H9 (cell line): ENCODE measurements at regions not wholly inside any gene's neighbourhood (a gene's known extent, or its start where the extent isn't known, plus 50 kb on each side); places are given as distances from the start of the nearest gene placed in this dataset.
"Not testable (repeated sequence)": the region's sequence is repeated elsewhere in the genome, so short reads cannot be mapped to it uniquely, and the experiment has no call there.

Experiments used
- DNase-seq: peaks from one replicate; pipeline ENCODE4 v3.0.0-alpha.2; 2017
- H2AFZ ChIP-seq: one replicate; pipeline ENCODE4 v1.6.1; 2013; ENCODE audit warnings: mild to moderate bottlenecking, low read length, control low read depth, moderate library complexity
- H2AK5ac ChIP-seq: 2 replicates; pipeline ENCODE4 v1.6.1; 2013; ENCODE audit warnings: low read length, control low read depth, mixed read lengths; ENCODE audit not compliant: insufficient read length
- H2BK120ac ChIP-seq: one replicate; pipeline ENCODE4 v1.6.1; 2013; ENCODE audit warnings: low read depth, mild to moderate bottlenecking, low read length, control low read depth, inconsistent platforms; ENCODE audit not compliant: poor library complexity, severe bottlenecking
- H2BK12ac ChIP-seq: 2 replicates; pipeline ENCODE4 v1.6.1; 2013; ENCODE audit warnings: low read length, control low read depth, mixed read lengths, low read depth; ENCODE audit not compliant: insufficient read length
- H2BK15ac ChIP-seq: 2 replicates; pipeline ENCODE4 v1.6.1; 2013; ENCODE audit warnings: low read depth, low read length, control low read depth
- H2BK20ac ChIP-seq: one replicate; pipeline ENCODE4 v1.6.1; 2013; ENCODE audit warnings: low read depth, mild to moderate bottlenecking, low read length, control low read depth, inconsistent platforms; ENCODE audit not compliant: poor library complexity, severe bottlenecking
- H2BK5ac ChIP-seq: 2 replicates; pipeline ENCODE4 v1.6.1; 2013; ENCODE audit warnings: low read length, control low read depth, mixed read lengths; ENCODE audit not compliant: insufficient read length
- H3K14ac ChIP-seq: 2 replicates; pipeline ENCODE4 v1.6.1; 2013; ENCODE audit warnings: low read length, control low read depth; ENCODE audit not compliant: insufficient read depth
- H3K18ac ChIP-seq: 2 replicates; pipeline ENCODE4 v1.6.1; 2013; ENCODE audit warnings: low read depth, mild to moderate bottlenecking, mixed read lengths, low read length, control low read depth; ENCODE audit not compliant: insufficient read length
- H3K23ac ChIP-seq: 2 replicates; pipeline ENCODE4 v1.6.1; 2013; ENCODE audit warnings: low read length, control low read depth, mixed read lengths, low read depth; ENCODE audit not compliant: insufficient read length
- H3K23me2 ChIP-seq: 2 replicates; pipeline ENCODE4 v1.6.1; 2013; ENCODE audit warnings: low read depth, mild to moderate bottlenecking, mixed read lengths, low read length, control low read depth; ENCODE audit not compliant: insufficient read length, poor library complexity, severe bottlenecking
- H3K27ac ChIP-seq: 2 replicates; pipeline ENCODE4 v1.5.1; 2013; ENCODE audit warnings: low read length, control low read depth, mixed read lengths, low read depth; ENCODE audit not compliant: insufficient read length
- H3K27me3 ChIP-seq: 2 replicates; pipeline ENCODE4 v1.6.1; 2013; ENCODE audit warnings: low read length, control low read depth, inconsistent platforms; ENCODE audit not compliant: insufficient read depth
- H3K4ac ChIP-seq: 2 replicates; pipeline ENCODE4 v1.6.1; 2013; ENCODE audit warnings: low read depth, mild to moderate bottlenecking, control low read depth, inconsistent platforms, low read length, moderate library complexity
- H3K4me1 ChIP-seq: 2 replicates; pipeline ENCODE4 v1.6.1; 2013; ENCODE audit warnings: low read length, control low read depth, inconsistent platforms; ENCODE audit not compliant: insufficient read depth
- H3K4me2 ChIP-seq: 2 replicates; pipeline ENCODE4 v1.6.1; 2013; ENCODE audit warnings: low read length, control low read depth, mixed read lengths; ENCODE audit not compliant: insufficient read length, insufficient read depth
- H3K56ac ChIP-seq: 2 replicates; pipeline ENCODE4 v1.6.1; 2013; ENCODE audit warnings: low read depth, mild to moderate bottlenecking, mixed read lengths, low read length, control low read depth; ENCODE audit not compliant: insufficient read length
- H3K79me1 ChIP-seq: 2 replicates; pipeline ENCODE4 v1.6.1; 2013; ENCODE audit warnings: low read depth, mild to moderate bottlenecking, moderate library complexity, low read length, control low read depth, inconsistent platforms; ENCODE audit not compliant: insufficient read depth, poor library complexity, severe bottlenecking
- H3K79me2 ChIP-seq: 2 replicates; pipeline ENCODE4 v1.6.1; 2013; ENCODE audit warnings: low read length, control low read depth, inconsistent platforms; ENCODE audit not compliant: insufficient read depth
- H3K9ac ChIP-seq: 2 replicates; pipeline ENCODE4 v1.6.1; 2013; ENCODE audit warnings: low read length, control low read depth, mixed read lengths; ENCODE audit not compliant: insufficient read length; ENCODE audit errors: extremely low read depth
- H3K9me3 ChIP-seq: one replicate; pipeline ENCODE4 v1.6.1; 2013; ENCODE audit warnings: low read depth, low read length, inconsistent platforms; ENCODE audit not compliant: control insufficient read depth
- H3T11ph ChIP-seq: one replicate; pipeline ENCODE4 v1.6.1; 2013; ENCODE audit warnings: mild to moderate bottlenecking, low read length, control low read depth, inconsistent platforms
- H4K20me1 ChIP-seq: one replicate; pipeline ENCODE4 v1.6.1; 2013; ENCODE audit not compliant: control insufficient read depth, insufficient read length, insufficient read depth
- H4K5ac ChIP-seq: 2 replicates; pipeline ENCODE4 v1.6.1; 2013; ENCODE audit warnings: low read depth, mild to moderate bottlenecking, mixed read lengths, low read length, control low read depth; ENCODE audit not compliant: insufficient read length
- H4K8ac ChIP-seq: replicated peaks from 2 replicates; pipeline ENCODE4 v1.6.1; 2013; ENCODE audit warnings: low read length, control low read depth, mixed read lengths, low read depth; ENCODE audit not compliant: insufficient read length
- H4K91ac ChIP-seq: 2 replicates; pipeline ENCODE4 v1.6.1; 2013; ENCODE audit warnings: low read depth, mild to moderate bottlenecking, moderate library complexity, mixed read lengths, low read length, control low read depth; ENCODE audit not compliant: insufficient read length
- H3K27ac Mint-ChIP-seq, 3 experiments: 2 replicates in 2 of 3; 3 replicates in 1 of 3; pipeline ENCODE4 v1.8.0; 2020 to 2021; ENCODE audit warnings: mixed read lengths in 3 of 3, mild to moderate bottlenecking in 1 of 3, moderate library complexity in 1 of 3
- H3K27me3 Mint-ChIP-seq: 2 replicates; pipeline ENCODE4 v1.8.0; 2021; ENCODE audit warnings: low read depth, mild to moderate bottlenecking, moderate library complexity, mixed read lengths
- H3K36me3 Mint-ChIP-seq, 3 experiments: 2 replicates in 2 of 3; 3 replicates in 1 of 3; pipeline ENCODE4 v1.8.0; 2020 to 2021; ENCODE audit warnings: low read depth in 3 of 3, mixed read lengths in 3 of 3; ENCODE audit not compliant: insufficient read depth in 1 of 3
- H3K4me1 Mint-ChIP-seq, 2 experiments: 2 replicates each; pipeline ENCODE4 v1.8.0; 2020; ENCODE audit warnings: mixed read lengths in 2 of 2
- H3K4me3 Mint-ChIP-seq, 2 experiments: 2 replicates in 1 of 2; 3 replicates in 1 of 2; pipeline ENCODE4 v1.8.0; 2020 to 2021; ENCODE audit warnings: mild to moderate bottlenecking in 2 of 2, mixed read lengths in 2 of 2, moderate library complexity in 1 of 2
- H3K9me3 Mint-ChIP-seq, 2 experiments: 2 replicates in 1 of 2; 3 replicates in 1 of 2; pipeline ENCODE4 v1.8.0; 2020; ENCODE audit warnings: mild to moderate bottlenecking in 2 of 2, mixed read lengths in 2 of 2, moderate library complexity in 1 of 2
- CTCF ChIP-seq: fragments of 200-600 bp; sonication (generic); conservative IDR thresholded peaks from 3 replicates; pipeline ENCODE4 v1.8.0; 2021; ENCODE audit warnings: antibody characterized with exemption, mild to moderate bottlenecking
- WGBS: extraction: QIAGEN DNeasy Blood & Tissue Kit; methylation state at CpG from one replicate; pipeline ENCODE4 v1.1.7; 2013; ENCODE audit warnings: missing lambda C conversion rate, low lambda C conversion rate, mixed read lengths; ENCODE audit not compliant: insufficient read length; ENCODE audit errors: extremely low coverage; 5-methylcytosine and 5-hydroxymethylcytosine counted together

- Histone ChIP-seq H2BK120ac (no peak overlapping the region), H3K4me2 (no peak overlapping the region), H4K20me1 (no peaks in the 10 kb centered on the region), H4K8ac (no peak overlapping the region), H3K27ac (no peak overlapping the region), H3K4ac (no peak overlapping the region), H3K18ac (no peak overlapping the region), H3K9ac (no peak overlapping the region), H4K91ac (no peak overlapping the region), H2BK20ac (no peak overlapping the region), H3K4me1 (no peaks in the 10 kb centered on the region), H3K23ac (no peak overlapping the region), H2BK15ac (no peak overlapping the region), H3K79me1 (no peaks in the 10 kb centered on the region), H3K79me2 (no peaks in the 10 kb centered on the region), H3T11ph (no peak overlapping the region), H2AFZ (no peak overlapping the region), H3K9me3 (no peaks in the 10 kb centered on the region), H3K14ac (no peak overlapping the region), H2BK5ac (no peak overlapping the region), H3K23me2 (no peaks in the 10 kb centered on the region), H2BK12ac (no peak overlapping the region), H2AK5ac (no peak overlapping the region), H4K5ac (no peak overlapping the region), H3K56ac (no peak overlapping the region), H3K27me3 (no peaks in the 10 kb centered on the region)
- no peak overlapping the region for H3K27ac Mint-ChIP-seq
- DNase-seq = no peak
- H3K36me3 Mint-ChIP-seq = peaks cover 0 to 4% (median 0%) of the 10 kb centered on the region in 3 experiments; a peak in 3 of 7 replicates
- H3K27me3 Mint-ChIP-seq = no peaks in the 10 kb centered on the region
- H3K4me1 Mint-ChIP-seq = peaks cover 0 to 3% of the 10 kb centered on the region in 2 experiments; a peak in 1 of 4 replicates
- no peak overlapping the region for H3K4me3 Mint-ChIP-seq
- H3K9me3 Mint-ChIP-seq = peaks cover 9% of the 10 kb centered on the region in 2 experiments; a peak in 3 of 5 replicates
- no peak for TF ChIP-seq CTCF
- WGBS = no CpG with 5 or more reads among the region's 4 CpGs
These were observed 148.2 kb upstream of the DAB1 start for GRCh38 chr1:57572016-57572415.

- not testable (repeated sequence) for H2BK5ac ChIP-seq, H2BK20ac ChIP-seq, H4K8ac ChIP-seq, DNase-seq, H2BK12ac ChIP-seq, H3K23ac ChIP-seq, H3K9me3 ChIP-seq, H3K79me2 ChIP-seq, H3K4me1 ChIP-seq, H3T11ph ChIP-seq, H3K4ac ChIP-seq, H3K27me3 ChIP-seq, H3K18ac ChIP-seq, H3K27ac Mint-ChIP-seq, H2BK120ac ChIP-seq, H3K27me3 Mint-ChIP-seq, H2AK5ac ChIP-seq, H4K5ac ChIP-seq, H3K4me3 Mint-ChIP-seq, H3K36me3 Mint-ChIP-seq, H4K91ac ChIP-seq, H3K27ac ChIP-seq, H3K14ac ChIP-seq, H3K4me2 ChIP-seq, H2BK15ac ChIP-seq, H2AFZ ChIP-seq, H3K9me3 Mint-ChIP-seq, H4K20me1 ChIP-seq, H3K56ac ChIP-seq, H3K23me2 ChIP-seq, H3K4me1 Mint-ChIP-seq, H3K79me1 ChIP-seq, H3K9ac ChIP-seq
- no CpG with 5 or more reads among the region's 3 CpGs for WGBS
These were observed 134.2 kb upstream of the DAB1 start for GRCh38 chr1:57558066-57558465.
